BLaER1 (cell line): ENCODE measurements at regions not wholly inside any gene's neighbourhood (a gene's known extent, or its start where the extent isn't known, plus 50 kb on each side); places are given as distances from the start of the nearest gene placed in this dataset.
A peak's percentile ranks its signal among the peaks of the same experiment; 100 is the strongest.

Experiments used
- H3K27ac ChIP-seq: shearing (Covaris generic); formaldehyde crosslinking; 2 replicates; pipeline ENCODE4 v1.8.1; 2022
- H3K27me3 ChIP-seq: shearing (Covaris generic); formaldehyde crosslinking; 2 replicates; pipeline ENCODE4 v1.8.1; 2022
- H3K36me3 ChIP-seq: shearing (Covaris generic); formaldehyde crosslinking; 2 replicates; pipeline ENCODE4 v1.8.1; 2022
- H3K4me1 ChIP-seq: shearing (Covaris generic); formaldehyde crosslinking; 2 replicates; pipeline ENCODE4 v1.8.1; 2022
- H3K4me2 ChIP-seq: shearing (Covaris generic); formaldehyde crosslinking; 2 replicates; pipeline ENCODE4 v1.8.1; 2022
- H3K4me3 ChIP-seq: shearing (Covaris generic); formaldehyde crosslinking; 2 replicates; pipeline ENCODE4 v1.8.1; 2022
- H3K9ac ChIP-seq: shearing (Covaris generic); formaldehyde crosslinking; 2 replicates; pipeline ENCODE4 v1.8.1; 2022
- H3K9me3 ChIP-seq: shearing (Covaris generic); formaldehyde crosslinking; 2 replicates; pipeline ENCODE4 v1.8.1; 2022
- H4K20me1 ChIP-seq: shearing (Covaris generic); formaldehyde crosslinking; 2 replicates; pipeline ENCODE4 v1.8.1; 2022
- Cebpa-rat ChIP-seq: shearing (Covaris generic); IDR thresholded peaks from 2 replicates; pipeline ENCODE4 v1.8.1; 2022

DNA sequence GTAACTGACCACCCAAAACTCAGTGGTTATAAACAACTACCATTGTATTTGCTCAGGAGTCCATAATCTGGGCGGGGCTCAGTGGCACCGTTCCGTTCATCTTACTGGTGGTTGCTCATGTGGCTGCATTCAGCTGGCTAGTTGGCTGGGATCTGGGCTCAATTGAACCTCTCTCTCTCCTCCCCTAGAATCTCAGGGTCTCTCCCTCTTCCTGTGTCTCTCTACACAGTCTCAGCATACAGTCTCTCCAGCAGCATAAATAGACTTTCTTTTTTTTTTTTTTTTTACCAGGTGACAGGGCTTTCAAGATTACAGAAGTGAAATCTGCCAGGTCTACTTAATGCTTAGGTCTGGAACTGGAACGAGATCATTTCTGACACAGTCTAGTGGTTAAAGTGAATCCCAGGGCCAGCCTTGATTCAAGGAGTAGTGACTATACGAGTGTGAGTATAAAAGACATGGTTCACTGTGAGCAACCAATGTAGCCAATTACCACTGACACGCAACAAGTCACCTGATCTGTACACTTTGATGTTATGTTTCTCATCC, 193.7 kb upstream of the ESRRG start:
- Histone ChIP-seq H3K4me2 (no peak overlapping the region), H3K4me1 (peaks cover 9% of the 10 kb centered on the region; the same call in 1 of the 2 replicates), H4K20me1 (no peaks in the 10 kb centered on the region), H3K4me3 (no peak overlapping the region), H3K9me3 (no peaks in the 10 kb centered on the region), H3K27me3 (no peaks in the 10 kb centered on the region), H3K9ac (no peak overlapping the region), H3K36me3 (no peaks in the 10 kb centered on the region), H3K27ac (no peak overlapping the region)
- no peak for TF ChIP-seq Cebpa-rat

DNA sequence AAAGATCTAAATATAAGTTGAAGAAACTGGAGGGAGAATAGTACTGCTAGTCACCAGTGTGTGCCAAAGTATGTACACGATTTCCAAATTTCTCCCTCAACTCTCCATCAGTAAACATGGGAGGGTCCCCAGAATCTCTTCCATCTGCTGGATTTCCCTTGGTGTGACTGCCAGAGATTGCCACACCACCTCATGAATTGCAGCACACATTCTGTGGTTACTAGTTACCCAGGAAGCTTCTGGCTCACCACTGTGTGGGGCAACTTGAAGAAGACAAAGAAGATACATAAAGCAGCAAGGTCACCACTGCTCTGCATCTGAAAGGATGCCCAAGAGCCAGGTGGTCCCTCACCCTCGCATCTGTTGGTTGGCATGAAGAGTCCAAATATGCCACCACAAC, 191.7 kb upstream of the ESRRG start:
- Histone ChIP-seq H3K9ac (no peak overlapping the region), H3K4me2 (no peak overlapping the region), H3K4me1 (peaks cover 9% of the 10 kb centered on the region; the same call in 1 of the 2 replicates), H3K4me3 (no peak overlapping the region), H3K9me3 (no peaks in the 10 kb centered on the region), H3K27ac (no peak overlapping the region), H3K36me3 (no peaks in the 10 kb centered on the region), H3K27me3 (no peaks in the 10 kb centered on the region), H4K20me1 (no peaks in the 10 kb centered on the region)
- TF ChIP-seq Cebpa-rat: no peak

DNA sequence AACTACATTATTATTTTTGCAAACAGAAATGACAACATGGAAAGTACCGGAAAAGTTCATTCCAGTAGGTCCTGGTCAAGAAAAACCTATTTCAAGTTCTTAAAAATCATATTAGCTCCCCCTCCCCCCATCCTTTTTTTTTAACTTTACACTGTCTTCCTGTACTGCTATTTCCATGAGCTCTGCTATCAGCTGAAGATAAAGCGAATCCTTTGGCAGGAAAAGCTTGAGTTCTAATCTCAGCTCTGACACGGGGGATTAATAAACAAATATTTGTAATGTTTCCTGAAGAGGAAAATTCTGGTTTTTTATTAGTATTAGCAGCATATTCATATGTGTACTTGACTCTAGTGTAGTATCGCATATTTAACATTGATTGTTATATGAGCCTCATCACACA, 190.7 kb upstream of the ESRRG start:
- TF ChIP-seq Cebpa-rat: no peak
- Histone ChIP-seq H3K9me3 (no peaks in the 10 kb centered on the region), H3K4me1 (peaks cover 9% of the 10 kb centered on the region; the same call in 1 of the 2 replicates), H3K4me3 (no peak overlapping the region), H3K9ac (no peak overlapping the region), H3K27me3 (no peaks in the 10 kb centered on the region), H3K4me2 (peak overlapping the region; percentile 7; the same call in 1 of the 2 replicates), H4K20me1 (no peaks in the 10 kb centered on the region), H3K27ac (no peak overlapping the region), H3K36me3 (no peaks in the 10 kb centered on the region)

DNA sequence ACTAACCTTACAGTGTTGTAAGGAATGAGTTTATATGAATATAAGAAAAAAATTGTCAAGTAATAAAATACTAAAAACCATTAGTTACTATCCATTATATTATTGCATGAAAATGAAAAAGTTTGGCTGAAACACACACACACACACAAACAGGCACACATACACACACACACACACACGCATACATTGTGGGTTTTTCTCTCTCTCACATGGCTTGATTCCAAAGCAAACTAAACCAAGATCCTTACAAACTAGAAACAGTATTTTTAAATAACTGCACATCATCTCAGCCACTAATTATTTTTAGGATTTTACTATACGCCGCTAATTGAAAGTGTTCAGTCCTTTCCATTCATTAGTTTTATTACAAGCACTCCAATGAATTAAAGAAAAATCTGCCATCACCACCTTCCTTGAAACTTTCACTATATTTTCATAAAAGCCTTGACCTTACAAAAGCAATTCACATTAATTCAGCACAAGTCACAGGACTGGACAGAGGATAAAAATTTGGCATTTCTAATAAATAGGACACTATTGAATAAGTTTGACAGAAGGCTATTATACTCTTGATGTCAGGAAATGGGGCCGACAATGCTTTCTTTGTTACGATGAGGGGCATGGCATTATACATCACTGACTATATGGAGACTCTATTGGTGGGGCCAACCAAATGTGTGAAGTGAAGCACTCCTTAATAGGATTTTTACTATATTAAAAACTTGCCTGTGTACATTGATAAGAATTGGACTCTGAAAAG, 187.0 kb upstream of the ESRRG start:
- H3K36me3 ChIP-seq: no peaks in the 10 kb centered on the region
- TF ChIP-seq Cebpa-rat: no peak
- H3K27me3 ChIP-seq: no peaks in the 10 kb centered on the region
- no peaks in the 10 kb centered on the region for H4K20me1 ChIP-seq
- peaks cover 9% of the 10 kb centered on the region; the same call in 1 of the 2 replicates for H3K4me1 ChIP-seq
- no peak overlapping the region for H3K9ac ChIP-seq
- no peak overlapping the region for H3K4me3 ChIP-seq
- H3K4me2 ChIP-seq: no peak overlapping the region
- H3K9me3 ChIP-seq: no peaks in the 10 kb centered on the region
- H3K27ac ChIP-seq: no peak overlapping the region

DNA sequence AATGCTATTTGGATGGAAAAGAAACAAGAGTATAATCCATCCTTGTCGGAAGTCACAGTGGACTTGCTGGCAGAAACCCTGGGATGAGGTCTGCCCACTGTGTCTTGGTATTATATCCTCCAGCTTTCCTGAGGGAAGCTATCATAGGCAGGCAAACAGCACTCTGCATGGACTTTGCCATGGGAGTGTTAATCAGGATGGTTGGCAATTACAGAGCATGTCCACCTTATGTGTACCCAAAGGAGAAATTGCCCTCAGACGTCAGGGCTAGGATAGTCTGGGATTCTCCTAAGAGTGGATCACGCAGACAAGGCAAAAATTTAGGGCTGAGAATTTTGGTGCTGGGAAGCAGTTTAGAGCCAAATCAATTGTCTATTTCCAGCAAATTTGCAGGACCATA, 184.9 kb upstream of the ESRRG start:
- no peaks in the 10 kb centered on the region for H4K20me1 ChIP-seq
- TF ChIP-seq Cebpa-rat: no peak

DNA sequence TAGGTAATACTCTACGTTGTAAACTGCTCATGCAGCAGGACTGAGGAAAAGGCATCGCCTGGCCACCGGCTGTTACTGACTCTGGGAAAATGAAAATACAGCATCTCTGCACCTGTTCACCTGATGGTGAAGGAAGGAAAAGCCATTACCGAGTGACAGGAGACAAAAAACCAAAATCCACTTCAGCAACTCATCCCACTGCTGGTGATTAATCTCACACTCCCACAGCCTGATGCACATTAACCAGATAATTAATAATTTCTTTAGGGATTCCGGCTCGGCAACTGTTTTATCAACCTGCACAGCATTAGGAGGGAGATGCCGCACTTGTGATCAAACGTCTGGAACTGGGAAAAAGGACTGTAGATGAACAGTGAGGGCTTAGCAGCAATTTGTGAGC, 183.9 kb upstream of the ESRRG start:
- TF ChIP-seq Cebpa-rat: no peak
- H4K20me1 ChIP-seq: no peaks in the 10 kb centered on the region
- no peak overlapping the region for H3K27ac ChIP-seq
- no peaks in the 10 kb centered on the region for H3K4me1 ChIP-seq
- H3K4me2 ChIP-seq: no peak overlapping the region
- H3K9me3 ChIP-seq: no peaks in the 10 kb centered on the region
- H3K9ac ChIP-seq: no peak overlapping the region
- H3K4me3 ChIP-seq: no peak overlapping the region
- no peaks in the 10 kb centered on the region for H3K27me3 ChIP-seq
- H3K36me3 ChIP-seq: no peaks in the 10 kb centered on the region

More for the DNA sequence above, 184.9 kb upstream of the ESRRG start:
- Histone ChIP-seq H3K36me3 (no peaks in the 10 kb centered on the region), H3K27me3 (no peaks in the 10 kb centered on the region), H3K9me3 (no peaks in the 10 kb centered on the region), H3K4me2 (no peak overlapping the region), H3K4me1 (no peaks in the 10 kb centered on the region), H3K4me3 (no peak overlapping the region), H3K27ac (no peak overlapping the region), H3K9ac (no peak overlapping the region)

DNA sequence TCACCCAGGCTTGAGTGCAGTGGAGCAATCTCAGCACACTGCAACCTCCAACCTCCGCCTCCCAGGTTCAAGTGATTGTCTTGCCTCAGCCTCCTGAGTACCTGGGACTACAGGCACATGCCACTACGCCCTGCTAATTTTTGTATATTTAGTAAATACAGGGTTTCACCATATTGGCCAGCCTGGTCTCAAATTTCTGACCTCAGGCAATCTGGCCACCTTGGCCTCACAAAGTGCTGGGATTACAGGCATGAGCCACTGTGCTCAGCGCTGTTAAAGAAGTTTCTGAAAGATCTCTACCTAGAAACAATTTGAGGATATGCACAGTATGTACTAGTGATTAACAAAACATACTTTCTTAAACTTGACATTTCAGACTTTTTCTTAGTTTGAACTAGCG, 182.6 kb upstream of the ESRRG start:
- Histone ChIP-seq H3K27me3 (no peaks in the 10 kb centered on the region), H3K36me3 (no peaks in the 10 kb centered on the region), H3K27ac (no peak overlapping the region), H3K4me3 (no peak overlapping the region), H3K9ac (no peak overlapping the region), H4K20me1 (no peaks in the 10 kb centered on the region), H3K4me1 (no peaks in the 10 kb centered on the region), H3K9me3 (no peaks in the 10 kb centered on the region), H3K4me2 (no peak overlapping the region)
- TF ChIP-seq Cebpa-rat: no peak

DNA sequence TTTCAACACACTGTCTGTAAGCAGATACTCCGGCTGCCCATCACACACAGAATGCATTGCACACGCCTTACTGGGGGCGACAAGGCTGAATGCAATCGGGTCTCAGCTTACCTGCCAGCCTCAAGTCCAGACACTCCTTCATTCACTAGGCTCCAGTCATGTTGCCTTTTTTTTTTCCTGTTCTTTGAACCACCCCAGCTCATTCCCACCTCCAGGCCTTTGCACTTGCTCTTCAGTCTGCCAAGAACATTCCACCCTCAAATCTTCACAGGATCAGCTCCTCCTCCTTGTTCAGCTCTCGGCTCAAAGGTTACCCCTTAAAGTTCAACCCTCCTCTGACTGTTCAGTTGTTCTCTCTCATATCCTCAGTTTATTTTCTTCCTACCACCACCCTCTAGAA, 181.9 kb upstream of the ESRRG start:
- Histone ChIP-seq H3K4me1 (no peaks in the 10 kb centered on the region), H3K4me2 (no peak overlapping the region), H3K9ac (no peak overlapping the region), H3K27me3 (no peaks in the 10 kb centered on the region), H3K36me3 (no peaks in the 10 kb centered on the region), H3K27ac (no peak overlapping the region), H3K4me3 (no peak overlapping the region), H3K9me3 (no peaks in the 10 kb centered on the region), H4K20me1 (no peaks in the 10 kb centered on the region)
- TF ChIP-seq Cebpa-rat: no peak

DNA sequence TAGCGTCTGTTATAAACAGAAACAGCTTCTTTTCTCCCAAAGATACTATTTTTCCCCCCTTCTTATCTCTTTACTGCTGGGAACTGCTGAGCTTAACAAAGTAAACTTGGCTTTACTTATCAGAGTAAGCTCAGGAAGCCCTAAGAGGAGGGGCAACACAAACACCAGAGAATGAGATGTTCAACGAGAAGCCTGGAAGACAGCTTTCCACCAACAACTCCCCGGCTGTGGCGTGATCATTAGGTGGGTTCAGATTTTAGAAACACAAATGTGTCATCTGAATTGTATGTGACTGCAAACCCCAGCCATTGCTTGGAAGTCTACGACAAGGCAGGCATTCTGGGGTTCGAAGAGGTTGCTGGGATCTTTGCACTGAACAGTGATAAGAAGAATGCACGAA, 181.2 kb upstream of the ESRRG start:
- no peak overlapping the region for H3K4me2 ChIP-seq
- H3K4me1 ChIP-seq: no peaks in the 10 kb centered on the region

DNA sequence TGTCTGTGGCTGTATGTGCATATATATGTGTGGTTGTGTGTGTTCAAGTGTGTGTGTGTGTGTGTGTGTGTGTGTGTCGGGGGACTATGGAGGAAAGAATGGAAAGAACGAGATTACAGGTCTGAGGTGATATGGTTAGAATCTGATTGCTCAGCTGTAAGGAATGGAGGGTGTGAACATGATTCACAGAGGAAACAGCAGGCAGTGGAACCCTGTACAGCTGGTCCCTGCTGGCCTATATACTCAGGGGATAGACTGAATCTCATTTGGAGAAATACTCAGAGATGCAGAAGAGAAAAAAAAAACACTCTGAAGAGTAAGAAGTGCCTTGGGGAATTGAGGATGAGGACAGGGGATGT, 180.1 kb upstream of the ESRRG start:
- Histone ChIP-seq H3K4me2 (no peak overlapping the region), H3K27me3 (no peaks in the 10 kb centered on the region), H3K9ac (no peak overlapping the region), H3K27ac (no peak overlapping the region), H3K4me3 (no peak overlapping the region), H4K20me1 (no peaks in the 10 kb centered on the region), H3K36me3 (no peaks in the 10 kb centered on the region), H3K4me1 (no peaks in the 10 kb centered on the region), H3K9me3 (no peaks in the 10 kb centered on the region)
- no peak for TF ChIP-seq Cebpa-rat

More for the DNA sequence above, 181.2 kb upstream of the ESRRG start:
- no peaks in the 10 kb centered on the region for H3K36me3 ChIP-seq
- H3K27ac ChIP-seq: no peak overlapping the region
- H4K20me1 ChIP-seq: no peaks in the 10 kb centered on the region
- no peaks in the 10 kb centered on the region for H3K27me3 ChIP-seq
- H3K4me3 ChIP-seq: no peak overlapping the region
- no peak overlapping the region for H3K9ac ChIP-seq
- TF ChIP-seq Cebpa-rat: no peak
- H3K9me3 ChIP-seq: no peaks in the 10 kb centered on the region
